ENCODE measurements at regions not wholly inside any gene's neighbourhood (a gene's known extent, or its start where the extent isn't known, plus 50 kb on each side); places are given as distances from the start of the nearest gene placed in this dataset.

- TF ChIP-seq, protein P1, sequence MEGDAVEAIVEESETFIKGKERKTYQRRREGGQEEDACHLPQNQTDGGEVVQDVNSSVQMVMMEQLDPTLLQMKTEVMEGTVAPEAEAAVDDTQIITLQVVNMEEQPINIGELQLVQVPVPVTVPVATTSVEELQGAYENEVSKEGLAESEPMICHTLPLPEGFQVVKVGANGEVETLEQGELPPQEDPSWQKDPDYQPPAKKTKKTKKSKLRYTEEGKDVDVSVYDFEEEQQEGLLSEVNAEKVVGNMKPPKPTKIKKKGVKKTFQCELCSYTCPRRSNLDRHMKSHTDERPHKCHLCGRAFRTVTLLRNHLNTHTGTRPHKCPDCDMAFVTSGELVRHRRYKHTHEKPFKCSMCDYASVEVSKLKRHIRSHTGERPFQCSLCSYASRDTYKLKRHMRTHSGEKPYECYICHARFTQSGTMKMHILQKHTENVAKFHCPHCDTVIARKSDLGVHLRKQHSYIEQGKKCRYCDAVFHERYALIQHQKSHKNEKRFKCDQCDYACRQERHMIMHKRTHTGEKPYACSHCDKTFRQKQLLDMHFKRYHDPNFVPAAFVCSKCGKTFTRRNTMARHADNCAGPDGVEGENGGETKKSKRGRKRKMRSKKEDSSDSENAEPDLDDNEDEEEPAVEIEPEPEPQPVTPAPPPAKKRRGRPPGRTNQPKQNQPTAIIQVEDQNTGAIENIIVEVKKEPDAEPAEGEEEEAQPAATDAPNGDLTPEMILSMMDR (IDR thresholded peaks at IDR 0.05) = no peak
- no peak for TF ChIP-seq POLR2A (IDR thresholded peaks at IDR 0.05)
Observed at GRCh38 chr7:34507191-34507590, 150.8 kb upstream of the NPSR1 start.

All from prostate gland (tissue), 2 donors.